KMS-11 (cell line): ENCODE measurements at regions not wholly inside any gene's neighbourhood (a gene's known extent, or its start where the extent isn't known, plus 50 kb on each side); places are given as distances from the start of the nearest gene placed in this dataset.

Experiments
- H2AFZ ChIP-seq: fragments of 200-600 bp; sonication (generic); 2 replicates; pipeline ENCODE4 v1.6.1; 2016; ENCODE audit warnings: antibody characterized with exemption, mixed run types, low read depth
- H3K27ac ChIP-seq: fragments of 200-600 bp; sonication (generic); 2 replicates; pipeline ENCODE4 v1.6.1; 2016; ENCODE audit warnings: mild to moderate bottlenecking, mixed run types
- H3K27me3 ChIP-seq: fragments of 200-600 bp; sonication (generic); 2 replicates; pipeline ENCODE4 v1.6.1; 2017; ENCODE audit warnings: mild to moderate bottlenecking, low read depth, mixed run types, moderate library complexity; ENCODE audit not compliant: insufficient read depth
- H3K36me3 ChIP-seq: fragments of 200-600 bp; sonication (generic); 2 replicates; pipeline ENCODE4 v1.6.1; 2017; ENCODE audit warnings: mild to moderate bottlenecking, mixed run types; ENCODE audit not compliant: insufficient read depth
- H3K4me1 ChIP-seq: fragments of 200-600 bp; sonication (generic); 2 replicates; pipeline ENCODE4 v1.6.1; 2016; ENCODE audit warnings: mild to moderate bottlenecking, low read depth, mixed run types; ENCODE audit not compliant: poor library complexity, severe bottlenecking
- H3K4me2 ChIP-seq: fragments of 200-600 bp; sonication (generic); 2 replicates; pipeline ENCODE4 v1.7.0; 2016; ENCODE audit warnings: mild to moderate bottlenecking, mixed run types
- H3K4me3 ChIP-seq: fragments of 200-600 bp; sonication (generic); IDR thresholded peaks from 2 replicates; pipeline ENCODE4 v1.6.1; 2017; ENCODE audit warnings: low read depth, low read length, mixed read lengths; ENCODE audit not compliant: insufficient read depth
- H3K79me2 ChIP-seq: fragments of 200-600 bp; sonication (generic); 2 replicates; pipeline ENCODE4 v1.6.1; 2016; ENCODE audit warnings: low read depth, mixed run types; ENCODE audit not compliant: insufficient read depth
- H3K9ac ChIP-seq: fragments of 200-600 bp; sonication (generic); 2 replicates; pipeline ENCODE4 v1.6.1; 2016; ENCODE audit warnings: mild to moderate bottlenecking, mixed run types
- H4K20me1 ChIP-seq: fragments of 200-600 bp; sonication (generic); 2 replicates; pipeline ENCODE4 v1.6.1; 2016; ENCODE audit warnings: mild to moderate bottlenecking, mixed run types; ENCODE audit not compliant: insufficient read depth
- TF ChIP-seq, protein P1 (sequence below): fragments of 200-600 bp; sonication (generic); conservative IDR thresholded peaks from 2 replicates; pipeline ENCODE4 v1.6.1; 2017; ENCODE audit warnings: low read depth, mild to moderate bottlenecking, antibody characterized with exemption, low read length, moderate library complexity, mixed read lengths

- Histone ChIP-seq H3K36me3 (no peaks in the 10 kb centered on the region), H3K4me2 (no peak overlapping the region), H3K27ac (no peak overlapping the region), H4K20me1 (no peaks in the 10 kb centered on the region), H3K4me1 (no peaks in the 10 kb centered on the region), H3K4me3 (no peak overlapping the region), H3K27me3 (no peaks in the 10 kb centered on the region), H3K9ac (no peak overlapping the region), H2AFZ (no peak overlapping the region), H3K79me2 (no peaks in the 10 kb centered on the region)
- TF ChIP-seq, protein P1, sequence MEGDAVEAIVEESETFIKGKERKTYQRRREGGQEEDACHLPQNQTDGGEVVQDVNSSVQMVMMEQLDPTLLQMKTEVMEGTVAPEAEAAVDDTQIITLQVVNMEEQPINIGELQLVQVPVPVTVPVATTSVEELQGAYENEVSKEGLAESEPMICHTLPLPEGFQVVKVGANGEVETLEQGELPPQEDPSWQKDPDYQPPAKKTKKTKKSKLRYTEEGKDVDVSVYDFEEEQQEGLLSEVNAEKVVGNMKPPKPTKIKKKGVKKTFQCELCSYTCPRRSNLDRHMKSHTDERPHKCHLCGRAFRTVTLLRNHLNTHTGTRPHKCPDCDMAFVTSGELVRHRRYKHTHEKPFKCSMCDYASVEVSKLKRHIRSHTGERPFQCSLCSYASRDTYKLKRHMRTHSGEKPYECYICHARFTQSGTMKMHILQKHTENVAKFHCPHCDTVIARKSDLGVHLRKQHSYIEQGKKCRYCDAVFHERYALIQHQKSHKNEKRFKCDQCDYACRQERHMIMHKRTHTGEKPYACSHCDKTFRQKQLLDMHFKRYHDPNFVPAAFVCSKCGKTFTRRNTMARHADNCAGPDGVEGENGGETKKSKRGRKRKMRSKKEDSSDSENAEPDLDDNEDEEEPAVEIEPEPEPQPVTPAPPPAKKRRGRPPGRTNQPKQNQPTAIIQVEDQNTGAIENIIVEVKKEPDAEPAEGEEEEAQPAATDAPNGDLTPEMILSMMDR = no peak
These were observed 144.6 kb downstream of the SLC30A10 start for GRCh38 chr1:219783605-219784235.

DNA sequence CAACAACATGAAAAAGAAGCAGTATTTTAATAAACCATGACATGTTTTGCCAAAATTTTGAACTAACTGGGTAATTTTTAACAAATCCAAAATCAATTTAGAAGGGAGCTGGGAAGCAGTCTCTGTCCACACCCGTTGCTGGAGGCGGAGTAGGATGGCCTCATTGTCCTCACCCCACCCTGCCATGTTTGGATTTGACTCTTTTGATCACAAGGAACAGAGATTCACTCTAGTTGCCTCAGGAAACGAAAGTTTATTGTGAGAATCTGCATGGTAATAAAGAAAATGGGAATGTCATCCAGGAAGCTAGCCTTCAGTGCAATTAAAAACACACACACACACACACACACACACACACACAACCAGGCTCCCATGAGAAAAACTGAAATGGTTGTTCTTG, 145.4 kb downstream of the SLC30A10 start:
- no peak overlapping the region for H3K27ac ChIP-seq
- H3K36me3 ChIP-seq = no peaks in the 10 kb centered on the region
- TF ChIP-seq, protein P1 = no peak
- no peak overlapping the region for H3K4me2 ChIP-seq
- no peak overlapping the region for H2AFZ ChIP-seq
- no peak overlapping the region for H3K9ac ChIP-seq
- no peak overlapping the region for H3K4me3 ChIP-seq
- no peaks in the 10 kb centered on the region for H3K79me2 ChIP-seq
- no peaks in the 10 kb centered on the region for H4K20me1 ChIP-seq
- no peaks in the 10 kb centered on the region for H3K4me1 ChIP-seq
- no peaks in the 10 kb centered on the region for H3K27me3 ChIP-seq

GRCh38 chr1:219782311-219782710, 146.0 kb downstream of the SLC30A10 start:
- no peak overlapping the region for H3K4me2 ChIP-seq
- H3K27me3 ChIP-seq = no peaks in the 10 kb centered on the region
- H3K27ac ChIP-seq = no peak overlapping the region
- TF ChIP-seq, protein P1 = no peak
- H3K9ac ChIP-seq = no peak overlapping the region
- H3K4me1 ChIP-seq = no peaks in the 10 kb centered on the region
- H2AFZ ChIP-seq = no peak overlapping the region
- H3K36me3 ChIP-seq = no peaks in the 10 kb centered on the region
- no peaks in the 10 kb centered on the region for H3K79me2 ChIP-seq
- no peak overlapping the region for H3K4me3 ChIP-seq
- no peaks in the 10 kb centered on the region for H4K20me1 ChIP-seq

DNA sequence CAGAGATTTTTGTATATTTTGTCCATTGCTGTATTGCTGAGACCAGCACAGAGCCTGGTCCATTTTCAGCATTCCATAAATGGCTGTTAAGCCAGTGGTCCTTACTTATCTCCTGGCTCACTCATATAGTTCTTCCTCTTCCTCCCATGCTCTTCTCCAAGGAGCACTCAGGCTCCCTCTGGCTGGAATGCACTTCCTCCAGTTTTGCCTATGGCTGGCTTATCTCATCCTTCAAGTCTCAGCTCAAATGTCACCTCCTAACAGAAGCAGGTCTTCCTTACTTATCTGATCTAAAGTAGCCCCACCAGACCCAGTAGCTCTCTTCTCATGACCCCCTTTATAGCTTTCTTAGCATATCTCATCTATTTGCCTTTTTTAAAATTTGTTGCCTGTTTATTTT, 146.9 kb downstream of the SLC30A10 start:
- no peak overlapping the region for H3K9ac ChIP-seq
- H3K4me1 ChIP-seq = no peaks in the 10 kb centered on the region
- no peak overlapping the region for H3K27ac ChIP-seq
- no peak overlapping the region for H3K4me3 ChIP-seq
- no peak overlapping the region for H2AFZ ChIP-seq
- H3K4me2 ChIP-seq = no peak overlapping the region
- no peaks in the 10 kb centered on the region for H3K27me3 ChIP-seq
- TF ChIP-seq, protein P1 = no peak
- H3K79me2 ChIP-seq = no peaks in the 10 kb centered on the region
- H4K20me1 ChIP-seq = no peaks in the 10 kb centered on the region
- no peaks in the 10 kb centered on the region for H3K36me3 ChIP-seq
